Endothelial cell of umbilical vein (primary cell): ENCODE measurements at regions not wholly inside any gene's neighbourhood (a gene's known extent, or its start where the extent isn't known, plus 50 kb on each side); places are given as distances from the start of the nearest gene placed in this dataset.

Experiments used
- CTCF ChIP-seq, 2 donors: IDR thresholded peaks; 1 replicate in 1 of 2; 2 replicates in 1 of 2; pipeline ENCODE4 v1.5.1; 2011; ENCODE audit warnings: low read length in 2 of 2, mild to moderate bottlenecking in 2 of 2, moderate library complexity in 2 of 2, control low read depth in 1 of 2, inconsistent platforms in 1 of 2, low read depth in 1 of 2; ENCODE audit not compliant: insufficient read depth in 1 of 2; ENCODE audit errors: extremely low read depth in 1 of 2
- JUN ChIP-seq: IDR thresholded peaks from 2 replicates; pipeline ENCODE4 v1.6.1; 2011; ENCODE audit warnings: borderline replicate concordance, low read depth; ENCODE audit not compliant: insufficient read length, insufficient read depth
- POLR2A ChIP-seq: IDR thresholded peaks from 2 replicates; pipeline ENCODE4 v1.6.1; 2012; ENCODE audit warnings: low read depth, mild to moderate bottlenecking, control low read depth, low read length

GRCh38 chr4:164224871-164225270 lies 529.1 kb upstream of the SMIM31 start:
- TF ChIP-seq POLR2A (no peak), CTCF (IDR thresholded peaks at IDR 0.05; ENCODE audit: extremely low read depth in 1 of 2, insufficient read depth in 1 of 2, low read depth in 1 of 2, low read length in 2 of 2) (no peak), JUN (no peak)
